ENCODE measurements at regions not wholly inside any gene's neighbourhood (a gene's known extent, or its start where the extent isn't known, plus 50 kb on each side); places are given as distances from the start of the nearest gene placed in this dataset.

DNA sequence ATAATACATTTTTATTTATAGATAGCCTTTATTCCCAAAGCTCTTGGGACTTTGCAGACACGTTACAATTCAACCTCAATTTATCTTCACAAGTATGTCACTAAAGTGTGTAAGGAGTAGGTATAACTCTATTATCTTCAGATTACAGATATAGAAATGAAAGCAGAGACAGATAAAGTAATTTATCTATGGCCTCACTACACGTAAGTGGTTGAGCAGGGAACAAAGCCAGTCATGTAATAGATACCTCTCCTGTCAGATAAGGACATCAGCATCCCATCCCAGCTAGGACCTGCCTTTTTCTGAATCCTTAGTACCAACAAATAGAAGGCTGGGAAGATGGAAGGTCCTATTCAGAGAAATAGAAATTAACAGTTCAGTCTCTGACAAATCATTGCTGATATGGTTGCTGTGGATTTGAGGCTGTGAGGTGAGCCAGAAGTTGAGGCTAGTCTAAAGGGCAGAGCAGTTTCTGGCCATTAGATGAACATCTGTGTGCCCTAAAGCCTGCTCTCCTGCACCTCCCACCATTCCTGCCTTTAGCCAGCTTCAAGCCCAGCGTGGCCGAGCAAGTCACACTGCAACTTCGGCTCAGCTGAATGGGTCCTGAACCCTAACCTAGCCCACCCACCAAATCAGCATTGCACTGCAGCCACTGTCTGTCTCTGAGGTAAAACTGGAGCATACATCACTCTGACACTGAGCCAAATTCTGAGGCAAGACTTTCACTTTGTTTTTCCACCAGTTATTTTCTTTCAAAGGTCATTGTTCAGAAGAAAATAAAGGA lies 71.1 kb upstream of the PLEKHA5 start (continued):
- TF ChIP-seq MXI1 (IDR thresholded peaks at IDR 0.05; ENCODE audit: borderline replicate concordance, low read depth, low read length) = no peak

DNA sequence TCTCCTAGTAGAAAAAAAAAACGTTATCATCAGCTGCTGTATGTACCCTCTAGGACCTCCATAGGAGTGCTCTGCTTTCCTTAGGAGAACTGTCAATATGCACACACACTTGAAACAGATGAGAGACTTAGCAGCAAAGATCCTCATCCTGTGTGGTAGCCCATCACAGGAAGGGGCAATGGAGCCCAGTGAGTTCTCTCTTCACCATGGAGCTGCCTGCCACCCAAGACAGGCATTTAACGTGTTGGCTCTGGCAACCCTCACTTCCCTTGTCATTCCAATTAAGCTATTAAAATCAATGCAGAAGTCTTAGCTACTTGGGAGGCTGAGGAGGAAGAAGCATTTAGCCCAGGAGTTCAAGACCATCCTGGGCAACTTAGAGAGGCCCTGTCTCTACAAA lies 64.8 kb upstream of the PLEKHA5 start:
- no peak overlapping the region for H2AK5ac ChIP-seq (ENCODE audit: low read depth, low read length)
- H2BK5ac ChIP-seq (ENCODE audit: low read depth, low read length, poor library complexity, severe bottlenecking) = no peak overlapping the region
- DNase-seq (no peak), ATAC-seq (ENCODE audit: low read depth) (no peak)
- no peaks in the 10 kb centered on the region for H3K9me1 ChIP-seq (ENCODE audit: insufficient read depth, low read length)
- no peak overlapping the region for H4K8ac ChIP-seq (ENCODE audit: low read depth in 2 of 2, low read length in 2 of 2)
- H3K4me3 ChIP-seq (ENCODE audit: insufficient read depth, low read depth, low read length) = no peak overlapping the region
- no peak overlapping the region for H2BK120ac ChIP-seq (ENCODE audit: low read depth, low read length)
- no peak overlapping the region for H4K91ac ChIP-seq (ENCODE audit: insufficient read depth, low read depth, low read length)
- no peak overlapping the region for H2BK20ac ChIP-seq (ENCODE audit: low read depth, low read length)
- H3K36me3 ChIP-seq (ENCODE audit: control insufficient read depth, insufficient read depth, low read length) = no peaks in the 10 kb centered on the region
- no peak overlapping the region for H3K4ac ChIP-seq (ENCODE audit: low read depth, low read length)
- ChIA-PET CTCF (interaction anchor here (0.6 kb wide), 1 partner anchor 665 kb away, joined by 3 read pairs; no protein-coding TSS in a partner anchor), POLR2A (ENCODE audit: unreplicated experiment) (no interaction called here)
- H4K20me1 ChIP-seq (ENCODE audit: insufficient read depth, low read length) = no peaks in the 10 kb centered on the region
- intact Hi-C loops (cut with micrococcal nuclease) = no loop called here
- no peaks in the 10 kb centered on the region for H3K27me3 ChIP-seq (ENCODE audit: control insufficient read depth, insufficient read depth, low read length)
- no peak overlapping the region for H3K14ac ChIP-seq (replicated peaks; ENCODE audit: low read depth, low read length)
- no peak overlapping the region for H2AK9ac ChIP-seq (replicated peaks; ENCODE audit: low read depth, low read length, poor library complexity)
- no peaks in the 10 kb centered on the region for H3K4me1 ChIP-seq (ENCODE audit: control insufficient read depth, insufficient read depth, low read length)
- H3K56ac ChIP-seq (ENCODE audit: extremely low read depth, insufficient read depth, low read length) = no peak overlapping the region
- no peaks in the 10 kb centered on the region for H3K79me1 ChIP-seq (ENCODE audit: low read depth in 1 of 2, low read length in 2 of 2)
- WGBS, 2 experiments (ENCODE audit: extremely low coverage in 2 of 2, insufficient read length in 1 of 2) = no CpG with 5 or more reads among the region's 2 CpGs
- H3K18ac ChIP-seq (ENCODE audit: low read depth, low read length) = no peak overlapping the region
- dilution Hi-C loops (cut with HindIII; ENCODE audit: low sequenced_read_pairs, unreplicated experiment) = no loop called here
- H3K27ac ChIP-seq (ENCODE audit: insufficient read depth, low read length) = no peak overlapping the region
- no TSS peak for BruUV-seq (replicated peaks)
- no peak overlapping the region for H2BK15ac ChIP-seq (ENCODE audit: low read depth, low read length)
- in situ Hi-C loops (cut with MboI; ENCODE audit: low sequenced_read_pairs) = no loop called here
- H2AFZ ChIP-seq (replicated peaks; ENCODE audit: low read length, poor library complexity) = no peak overlapping the region
- no peak overlapping the region for H3K9ac ChIP-seq (ENCODE audit: low read depth, low read length)
- H3K23ac ChIP-seq (ENCODE audit: low read depth, low read length) = no peak overlapping the region
- no peak overlapping the region for H4K5ac ChIP-seq (ENCODE audit: low read depth, low read length)
- no peaks in the 10 kb centered on the region for H3K9me3 ChIP-seq (ENCODE audit: control insufficient read depth, insufficient read depth, low read length)
- H3K4me2 ChIP-seq (ENCODE audit: low read depth, low read length) = no peak overlapping the region
- TF ChIP-seq SMC3 (IDR thresholded peaks at IDR 0.05; ENCODE audit: low read depth, low read length) = no peak
- no peak for TF ChIP-seq POLR2A (IDR thresholded peaks at IDR 0.05; ENCODE audit: low read depth, low read length)
- no peak for TF ChIP-seq NFE2L2 (IDR thresholded peaks at IDR 0.05; ENCODE audit: low read depth, low read length)
- TF ChIP-seq CHD1 (IDR thresholded peaks at IDR 0.05; ENCODE audit: low read depth, low read length) = no peak
- TF ChIP-seq MAZ (IDR thresholded peaks at IDR 0.05; ENCODE audit: borderline replicate concordance, low read depth, low read length) = no peak
- TF ChIP-seq, protein P1, sequence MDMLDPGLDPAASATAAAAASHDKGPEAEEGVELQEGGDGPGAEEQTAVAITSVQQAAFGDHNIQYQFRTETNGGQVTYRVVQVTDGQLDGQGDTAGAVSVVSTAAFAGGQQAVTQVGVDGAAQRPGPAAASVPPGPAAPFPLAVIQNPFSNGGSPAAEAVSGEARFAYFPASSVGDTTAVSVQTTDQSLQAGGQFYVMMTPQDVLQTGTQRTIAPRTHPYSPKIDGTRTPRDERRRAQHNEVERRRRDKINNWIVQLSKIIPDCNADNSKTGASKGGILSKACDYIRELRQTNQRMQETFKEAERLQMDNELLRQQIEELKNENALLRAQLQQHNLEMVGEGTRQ (IDR thresholded peaks at IDR 0.05; ENCODE audit: low read depth, low read length) = no peak
- TF ChIP-seq FOS (IDR thresholded peaks at IDR 0.05; ENCODE audit: low read depth, low read length) = no peak
- TF ChIP-seq, protein P2, sequence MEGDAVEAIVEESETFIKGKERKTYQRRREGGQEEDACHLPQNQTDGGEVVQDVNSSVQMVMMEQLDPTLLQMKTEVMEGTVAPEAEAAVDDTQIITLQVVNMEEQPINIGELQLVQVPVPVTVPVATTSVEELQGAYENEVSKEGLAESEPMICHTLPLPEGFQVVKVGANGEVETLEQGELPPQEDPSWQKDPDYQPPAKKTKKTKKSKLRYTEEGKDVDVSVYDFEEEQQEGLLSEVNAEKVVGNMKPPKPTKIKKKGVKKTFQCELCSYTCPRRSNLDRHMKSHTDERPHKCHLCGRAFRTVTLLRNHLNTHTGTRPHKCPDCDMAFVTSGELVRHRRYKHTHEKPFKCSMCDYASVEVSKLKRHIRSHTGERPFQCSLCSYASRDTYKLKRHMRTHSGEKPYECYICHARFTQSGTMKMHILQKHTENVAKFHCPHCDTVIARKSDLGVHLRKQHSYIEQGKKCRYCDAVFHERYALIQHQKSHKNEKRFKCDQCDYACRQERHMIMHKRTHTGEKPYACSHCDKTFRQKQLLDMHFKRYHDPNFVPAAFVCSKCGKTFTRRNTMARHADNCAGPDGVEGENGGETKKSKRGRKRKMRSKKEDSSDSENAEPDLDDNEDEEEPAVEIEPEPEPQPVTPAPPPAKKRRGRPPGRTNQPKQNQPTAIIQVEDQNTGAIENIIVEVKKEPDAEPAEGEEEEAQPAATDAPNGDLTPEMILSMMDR (conservative IDR thresholded peaks at IDR 0.05; ENCODE audit: low read depth, low read length) = no peak
- TF ChIP-seq CEBPB (IDR thresholded peaks at IDR 0.05; ENCODE audit: low read depth, low read length) = no peak
- TF ChIP-seq RCOR1 (IDR thresholded peaks at IDR 0.05; ENCODE audit: insufficient replicate concordance, low read length) = no peak
- no peak for TF ChIP-seq MAFK (IDR thresholded peaks at IDR 0.05; ENCODE audit: low read depth, low read length)
- TF ChIP-seq, protein P3, sequence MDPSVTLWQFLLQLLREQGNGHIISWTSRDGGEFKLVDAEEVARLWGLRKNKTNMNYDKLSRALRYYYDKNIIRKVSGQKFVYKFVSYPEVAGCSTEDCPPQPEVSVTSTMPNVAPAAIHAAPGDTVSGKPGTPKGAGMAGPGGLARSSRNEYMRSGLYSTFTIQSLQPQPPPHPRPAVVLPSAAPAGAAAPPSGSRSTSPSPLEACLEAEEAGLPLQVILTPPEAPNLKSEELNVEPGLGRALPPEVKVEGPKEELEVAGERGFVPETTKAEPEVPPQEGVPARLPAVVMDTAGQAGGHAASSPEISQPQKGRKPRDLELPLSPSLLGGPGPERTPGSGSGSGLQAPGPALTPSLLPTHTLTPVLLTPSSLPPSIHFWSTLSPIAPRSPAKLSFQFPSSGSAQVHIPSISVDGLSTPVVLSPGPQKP (IDR thresholded peaks at IDR 0.05; ENCODE audit: borderline replicate concordance, low read depth, low read length) = no peak
- no peak for TF ChIP-seq RFX5 (IDR thresholded peaks at IDR 0.05; ENCODE audit: low read depth, low read length)

Measured in IMR-90 (cell line).